OCI-LY1 (cell line): ENCODE measurements at regions not wholly inside any gene's neighbourhood (a gene's known extent, or its start where the extent isn't known, plus 50 kb on each side); places are given as distances from the start of the nearest gene placed in this dataset.

ENCODE experiments used
- EZH2 ChIP-seq: fragments of 200-600 bp; sonication (generic), shearing (Covaris generic); IDR thresholded peaks from 2 replicates; pipeline ENCODE4 v1.8.0; 2017; ENCODE audit warnings: borderline replicate concordance, mixed run types, mild to moderate bottlenecking, antibody characterized with exemption, low read length, moderate library complexity, mixed read lengths
- TF ChIP-seq, protein P1 (sequence below): fragments of 200-600 bp; sonication (generic), shearing (Covaris generic); IDR thresholded peaks from 2 replicates; pipeline ENCODE4 v1.5.1; 2017; ENCODE audit warnings: mild to moderate bottlenecking, antibody characterized with exemption, low read length, moderate library complexity, mixed read lengths

DNA sequence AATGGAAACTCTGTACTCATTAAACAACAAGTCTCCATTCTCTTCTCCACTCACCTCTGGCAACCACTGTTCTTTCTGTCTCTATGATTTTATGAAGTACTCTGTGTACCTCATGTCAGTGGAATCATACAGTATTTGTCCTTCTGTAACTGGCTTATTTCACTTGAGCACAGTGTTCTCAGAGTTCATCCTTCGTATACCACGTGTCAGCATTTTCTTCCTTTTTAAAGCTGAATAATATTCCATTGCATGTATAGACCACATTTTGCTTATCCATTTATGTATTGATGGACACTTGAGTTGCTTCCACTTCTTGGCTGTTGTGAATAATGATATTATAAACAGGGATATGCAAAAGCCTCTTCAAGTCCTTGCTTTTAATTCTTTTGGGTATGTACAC lies 333.0 kb upstream of the ZNF32 start:
- TF ChIP-seq, protein P1, sequence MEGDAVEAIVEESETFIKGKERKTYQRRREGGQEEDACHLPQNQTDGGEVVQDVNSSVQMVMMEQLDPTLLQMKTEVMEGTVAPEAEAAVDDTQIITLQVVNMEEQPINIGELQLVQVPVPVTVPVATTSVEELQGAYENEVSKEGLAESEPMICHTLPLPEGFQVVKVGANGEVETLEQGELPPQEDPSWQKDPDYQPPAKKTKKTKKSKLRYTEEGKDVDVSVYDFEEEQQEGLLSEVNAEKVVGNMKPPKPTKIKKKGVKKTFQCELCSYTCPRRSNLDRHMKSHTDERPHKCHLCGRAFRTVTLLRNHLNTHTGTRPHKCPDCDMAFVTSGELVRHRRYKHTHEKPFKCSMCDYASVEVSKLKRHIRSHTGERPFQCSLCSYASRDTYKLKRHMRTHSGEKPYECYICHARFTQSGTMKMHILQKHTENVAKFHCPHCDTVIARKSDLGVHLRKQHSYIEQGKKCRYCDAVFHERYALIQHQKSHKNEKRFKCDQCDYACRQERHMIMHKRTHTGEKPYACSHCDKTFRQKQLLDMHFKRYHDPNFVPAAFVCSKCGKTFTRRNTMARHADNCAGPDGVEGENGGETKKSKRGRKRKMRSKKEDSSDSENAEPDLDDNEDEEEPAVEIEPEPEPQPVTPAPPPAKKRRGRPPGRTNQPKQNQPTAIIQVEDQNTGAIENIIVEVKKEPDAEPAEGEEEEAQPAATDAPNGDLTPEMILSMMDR, result no peak
- TF ChIP-seq EZH2, result no peak
